HFFc6 (cell line): ENCODE measurements at regions not wholly inside any gene's neighbourhood (a gene's known extent, or its start where the extent isn't known, plus 50 kb on each side); places are given as distances from the start of the nearest gene placed in this dataset.
"Not testable (repeated sequence)": the region's sequence is repeated elsewhere in the genome, so short reads cannot be mapped to it uniquely, and the experiment has no call there.

Experiments used
- DNase-seq: peaks from one replicate; pipeline ENCODE4 v3.0.0-alpha.2; 2018
- H3K27ac Mint-ChIP-seq: 2 replicates; pipeline ENCODE4 v1.8.0; 2020; ENCODE audit warnings: mild to moderate bottlenecking, mixed read lengths
- H3K27me3 Mint-ChIP-seq: 2 replicates; pipeline ENCODE4 v1.8.0; 2021; ENCODE audit warnings: mild to moderate bottlenecking, moderate library complexity, mixed read lengths; ENCODE audit not compliant: insufficient read depth
- H3K36me3 Mint-ChIP-seq: 2 replicates; pipeline ENCODE4 v1.8.0; 2021; ENCODE audit warnings: low read depth, mixed read lengths
- H3K4me1 Mint-ChIP-seq: 2 replicates; pipeline ENCODE4 v1.8.0; 2020; ENCODE audit warnings: low read depth, mixed read lengths
- H3K4me3 Mint-ChIP-seq: 2 replicates; pipeline ENCODE4 v1.8.0; 2020; ENCODE audit warnings: mild to moderate bottlenecking, moderate library complexity, mixed read lengths
- H3K9me3 Mint-ChIP-seq: 2 replicates; pipeline ENCODE4 v1.8.0; 2020; ENCODE audit warnings: mild to moderate bottlenecking, mixed read lengths
- CTCF ChIP-seq: fragments of 200-600 bp; sonication (generic); IDR thresholded peaks from 2 replicates; pipeline ENCODE4 v1.5.0; 2021; ENCODE audit warnings: antibody characterized with exemption, mild to moderate bottlenecking

- no peak for TF ChIP-seq CTCF
- H3K27me3 Mint-ChIP-seq, result no peaks in the 10 kb centered on the region
- 0 out of 2 replicates have a peak, but pooled peaks cover 4% of the 10 kb centered on the region for H3K36me3 Mint-ChIP-seq
- no peak overlapping the region for H3K4me3 Mint-ChIP-seq
- no peaks in the 10 kb centered on the region for H3K9me3 Mint-ChIP-seq
- H3K27ac Mint-ChIP-seq, result no peak overlapping the region
- peaks cover 29% of the 10 kb centered on the region for H3K4me1 Mint-ChIP-seq
- no peak for DNase-seq
Measured at GRCh38 chr9:3736161-3736560, 210.4 kb upstream of the RFX3 start.

- Mint-ChIP-seq H3K4me1 (peaks cover 29% of the 10 kb centered on the region), H3K4me3 (no peak overlapping the region), H3K9me3 (no peaks in the 10 kb centered on the region), H3K36me3 (0 out of 2 replicates have a peak, but pooled peaks cover 4% of the 10 kb centered on the region), H3K27me3 (no peaks in the 10 kb centered on the region), H3K27ac (no peak overlapping the region)
- DNase-seq, result no peak
- no peak for TF ChIP-seq CTCF
Measured at GRCh38 chr9:3735251-3735650, 209.4 kb upstream of the RFX3 start.

- H3K4me3 Mint-ChIP-seq, H3K9me3 Mint-ChIP-seq, H3K36me3 Mint-ChIP-seq, H3K27me3 Mint-ChIP-seq, H3K27ac Mint-ChIP-seq, DNase-seq: not testable (repeated sequence)
- H3K4me1 Mint-ChIP-seq, result peaks cover 31% of the 10 kb centered on the region
Measured at GRCh38 chr9:3733527-3734262, 207.9 kb upstream of the RFX3 start.

- Mint-ChIP-seq H3K36me3 (0 out of 2 replicates have a peak, but pooled peaks cover 4% of the 10 kb centered on the region), H3K4me3 (peak overlapping the region; percentile 75; the same call in 1 of the 2 replicates), H3K27me3 (no peaks in the 10 kb centered on the region), H3K4me1 (peaks cover 31% of the 10 kb centered on the region), H3K9me3 (no peaks in the 10 kb centered on the region), H3K27ac (peak overlapping the region; percentile 79)
- no peak for TF ChIP-seq CTCF
- DNase-seq, result no peak
Measured at GRCh38 chr9:3733039-3733408, 207.2 kb upstream of the RFX3 start.

- Mint-ChIP-seq H3K27ac (peak overlapping the region; percentile 79), H3K27me3 (no peaks in the 10 kb centered on the region), H3K4me1 (peaks cover 31% of the 10 kb centered on the region), H3K36me3 (0 out of 2 replicates have a peak, but pooled peaks cover 4% of the 10 kb centered on the region), H3K4me3 (peak overlapping the region; percentile 75), H3K9me3 (no peaks in the 10 kb centered on the region)
- DNase-seq, result peak; percentile 90
- TF ChIP-seq CTCF, result peak; percentile 86
Measured at GRCh38 chr9:3732077-3733038, 206.6 kb upstream of the RFX3 start.
